Fibroblast of skin of back (primary cell): ENCODE measurements at regions not wholly inside any gene's neighbourhood (a gene's known extent, or its start where the extent isn't known, plus 50 kb on each side); places are given as distances from the start of the nearest gene placed in this dataset.

Experiments
- DNase-seq: peaks from one replicate; pipeline ENCODE4 v3.0.0-alpha.2; 2013

DNA sequence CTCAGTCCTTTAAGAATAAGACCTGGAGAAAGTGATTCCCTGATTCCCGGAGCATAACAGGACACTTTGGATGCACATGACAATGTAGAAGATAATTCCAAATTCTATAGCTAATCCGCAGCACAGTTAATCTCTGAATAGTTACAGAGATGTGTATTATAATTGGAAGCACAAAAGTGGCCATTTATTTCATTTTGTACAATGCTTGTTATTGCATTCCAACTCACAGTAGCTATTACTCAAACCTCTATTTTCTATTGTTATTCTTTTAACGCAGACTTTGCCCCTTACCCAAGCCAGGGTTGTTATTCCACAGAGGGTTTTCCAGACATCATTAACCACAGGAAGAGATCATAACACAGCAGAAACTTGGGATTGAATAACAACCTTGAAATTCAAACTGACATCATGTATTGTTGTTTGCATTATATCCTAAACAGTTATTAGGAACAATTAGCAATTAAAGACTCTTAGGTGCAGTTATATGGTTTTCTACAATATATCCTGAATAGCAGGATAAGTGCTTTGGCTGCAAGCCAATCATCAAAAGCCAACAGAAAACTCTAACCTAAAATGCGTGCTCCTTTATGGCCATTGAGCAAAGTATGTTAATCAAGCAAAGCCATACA, 984.0 kb upstream of the TENM3 start:
- DNase-seq, result no peak

GRCh38 chr4:181261279-181261678, 981.9 kb upstream of the TENM3 start:
- DNase-seq, result peak; percentile 15

DNA sequence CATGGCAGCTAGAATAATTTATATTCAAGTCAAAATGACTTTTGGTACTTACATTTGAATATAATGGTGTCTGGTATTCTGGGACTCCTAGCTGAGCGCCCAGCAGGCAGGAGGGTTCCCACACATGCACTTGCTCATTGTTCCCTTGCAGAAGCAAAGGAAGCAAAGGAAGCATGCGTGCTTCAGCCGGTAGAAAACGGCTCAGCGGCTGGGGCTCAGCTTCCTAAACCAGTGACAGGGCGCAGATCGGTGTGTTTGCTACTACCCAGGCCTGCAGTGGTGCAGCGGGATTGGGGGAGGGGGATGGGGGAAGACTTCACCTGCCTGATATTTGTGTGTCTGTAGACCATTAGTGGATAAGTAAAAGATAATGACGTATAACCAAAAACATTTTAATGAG, 978.3 kb upstream of the TENM3 start:
- no peak for DNase-seq

DNA sequence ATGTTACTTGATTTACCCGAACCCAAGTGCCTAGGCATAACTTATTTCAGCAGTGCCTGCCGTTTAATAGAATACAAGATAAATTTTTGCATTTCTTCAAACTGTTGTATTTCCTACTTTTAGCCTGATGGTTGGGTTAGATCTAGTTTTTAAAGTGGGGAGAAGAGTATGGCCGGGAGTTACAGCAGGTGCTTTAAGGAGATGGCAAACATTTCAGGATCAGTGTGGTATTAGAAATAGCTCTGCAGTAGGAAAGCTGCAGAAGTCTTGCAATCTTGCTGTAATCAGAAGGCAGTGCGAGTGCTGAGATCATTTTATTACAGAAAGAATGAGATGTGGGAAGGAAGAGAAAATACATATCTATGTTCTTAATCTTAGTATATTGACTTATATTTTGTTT, 977.8 kb upstream of the TENM3 start:
- DNase-seq, result no peak

DNA sequence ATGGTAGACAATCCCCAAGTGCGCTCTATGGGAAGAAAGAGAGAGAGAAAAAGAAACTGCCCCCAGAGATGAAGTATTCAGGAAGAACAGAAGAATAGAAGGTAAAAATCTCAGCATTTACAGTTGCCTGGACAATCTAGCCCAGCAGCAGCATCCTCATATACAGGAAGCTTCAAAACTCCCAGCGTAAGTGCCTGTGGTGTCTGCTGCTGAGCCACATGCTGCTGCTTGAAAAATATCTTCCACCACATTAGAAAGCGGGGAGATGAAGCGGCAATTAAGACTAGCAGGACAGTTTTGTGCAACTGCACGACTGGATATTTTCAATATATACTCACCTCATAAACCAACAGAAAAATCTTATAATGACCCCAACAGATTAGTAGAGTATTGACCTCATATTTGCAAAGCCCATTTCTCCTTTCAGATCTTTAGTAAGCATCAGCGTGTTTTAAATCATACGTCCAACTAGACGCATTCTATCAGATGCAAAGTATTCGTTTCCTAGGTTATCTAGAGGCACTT, 972.0 kb upstream of the TENM3 start:
- DNase-seq, result no peak

GRCh38 chr4:181272422-181272821, 970.8 kb upstream of the TENM3 start:
- DNase-seq, result no peak

DNA sequence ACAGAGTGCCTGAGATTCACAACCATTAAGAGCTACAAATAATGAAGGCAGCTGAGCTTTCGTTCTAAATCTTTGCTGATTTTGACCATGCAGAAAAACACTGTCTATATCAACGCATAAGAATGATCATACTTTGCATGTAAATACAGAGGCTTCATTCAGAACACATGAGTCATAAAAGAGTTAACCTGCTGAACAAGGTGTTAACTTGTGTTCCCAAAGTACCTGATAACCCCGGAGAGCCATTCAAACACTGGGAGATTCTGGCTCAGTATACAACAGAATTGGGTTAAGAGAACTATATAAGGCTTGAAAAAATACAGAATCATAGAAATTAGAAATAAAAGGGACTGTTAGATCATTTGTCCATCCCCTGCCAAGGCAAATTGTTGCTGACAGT, 964.3 kb upstream of the TENM3 start:
- no peak for DNase-seq

DNA sequence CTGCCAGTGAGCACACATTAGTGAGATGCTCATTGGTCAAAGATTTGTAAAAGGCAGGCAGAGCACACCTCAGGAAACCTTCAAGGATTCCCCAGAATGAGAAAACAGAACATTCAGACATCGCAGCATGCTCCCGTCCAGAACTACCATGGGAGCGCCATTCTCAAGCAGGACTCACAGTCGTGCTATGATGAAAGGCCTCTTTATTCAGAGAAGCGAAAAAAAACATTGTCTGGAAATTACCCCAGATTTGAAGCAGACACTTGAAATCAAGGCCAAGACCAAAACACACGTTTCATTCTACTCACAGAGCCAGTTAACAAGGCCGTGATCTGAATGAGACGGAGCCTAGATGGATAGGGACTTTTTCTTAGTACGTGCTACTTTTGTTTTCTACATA, 961.8 kb upstream of the TENM3 start:
- no peak for DNase-seq

DNA sequence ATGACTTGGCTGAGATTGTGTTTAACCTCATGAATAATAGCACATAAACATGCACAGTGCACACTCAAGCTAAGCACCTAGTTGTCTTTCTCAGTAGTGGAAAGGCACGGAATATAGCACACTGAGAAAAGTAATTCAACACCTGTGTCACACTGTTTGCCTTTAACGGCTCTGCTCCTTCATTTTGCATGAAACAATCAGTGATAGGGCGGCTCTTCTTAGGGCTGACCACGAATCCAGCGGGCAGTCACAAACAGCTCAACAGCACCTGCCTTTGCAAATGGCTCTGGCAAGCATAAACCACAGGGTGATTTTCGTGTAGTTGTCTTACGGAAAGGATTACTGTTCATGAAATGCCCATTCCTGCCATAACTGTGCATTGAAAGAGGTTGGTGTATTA, 954.0 kb upstream of the TENM3 start:
- DNase-seq, result no peak

DNA sequence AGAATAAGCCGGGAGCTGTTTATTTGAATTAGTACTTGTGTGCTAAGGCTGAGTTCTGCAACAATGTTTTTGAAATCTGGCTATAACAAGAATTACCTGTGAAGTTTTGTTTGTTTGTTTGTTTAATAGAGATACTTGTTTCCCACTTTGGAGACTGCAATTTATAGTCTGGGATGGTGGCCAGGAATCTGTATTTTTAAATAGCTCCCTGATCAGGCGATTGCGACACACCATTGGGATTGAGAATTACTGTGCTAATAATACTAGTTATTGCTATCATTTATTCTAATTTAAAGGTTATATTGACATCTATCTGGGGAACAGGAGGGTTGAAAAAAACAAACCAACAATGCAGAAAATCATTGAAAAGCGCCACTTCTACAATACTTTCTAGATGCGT, 951.6 kb upstream of the TENM3 start:
- DNase-seq, result no peak

- no peak for DNase-seq
These were observed 950.2 kb upstream of the TENM3 start for GRCh38 chr4:181293014-181293413.

GRCh38 chr4:181293541-181293940, 949.7 kb upstream of the TENM3 start:
- DNase-seq, result no peak

GRCh38 chr4:181294421-181294820, 948.8 kb upstream of the TENM3 start:
- no peak for DNase-seq

DNA sequence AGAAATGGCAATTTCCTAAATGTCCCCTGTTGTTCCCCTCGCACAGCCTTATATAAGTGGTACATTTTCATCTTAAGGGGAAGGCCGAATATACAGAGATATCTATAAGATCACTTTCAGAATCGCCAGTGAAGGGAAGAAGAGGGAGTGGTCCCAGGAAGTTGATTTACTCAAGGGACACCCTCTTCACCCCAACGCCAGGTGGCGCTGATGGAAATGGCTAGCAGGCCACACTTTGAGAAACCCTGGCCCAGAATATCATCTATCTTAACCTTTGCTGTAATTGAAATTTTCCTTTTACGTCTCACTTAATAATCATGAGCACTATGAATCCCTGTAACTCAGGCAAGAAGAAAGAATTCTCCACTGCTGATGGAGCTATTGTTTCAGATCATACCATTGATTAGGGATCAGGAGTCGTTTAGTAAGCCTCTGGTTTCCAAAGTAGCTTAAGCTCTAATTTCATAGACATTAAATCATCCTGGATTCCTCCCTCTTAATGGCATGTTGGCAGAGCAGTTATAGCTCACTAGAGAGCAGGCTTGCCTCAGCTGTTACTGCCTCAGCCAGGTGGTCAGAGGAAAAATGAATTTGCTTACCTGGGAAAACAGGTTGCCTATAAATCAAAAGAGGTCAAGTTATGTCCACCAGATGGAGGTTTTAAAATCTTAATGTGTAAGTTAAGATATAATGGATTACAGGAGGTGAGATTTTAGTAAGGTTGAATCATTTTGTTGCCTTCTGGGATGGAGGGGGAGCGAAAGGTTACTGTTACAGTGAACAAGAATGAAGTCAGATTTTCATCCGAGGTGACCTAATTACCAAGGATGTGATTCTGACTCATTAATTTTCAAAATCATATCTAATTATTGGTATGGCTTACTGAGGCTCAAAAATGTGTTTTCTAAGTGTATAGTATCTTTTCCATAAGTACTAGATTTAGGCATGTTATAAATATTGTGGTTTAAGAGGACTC, 941.2 kb upstream of the TENM3 start:
- DNase-seq, result peak; percentile 27

DNA sequence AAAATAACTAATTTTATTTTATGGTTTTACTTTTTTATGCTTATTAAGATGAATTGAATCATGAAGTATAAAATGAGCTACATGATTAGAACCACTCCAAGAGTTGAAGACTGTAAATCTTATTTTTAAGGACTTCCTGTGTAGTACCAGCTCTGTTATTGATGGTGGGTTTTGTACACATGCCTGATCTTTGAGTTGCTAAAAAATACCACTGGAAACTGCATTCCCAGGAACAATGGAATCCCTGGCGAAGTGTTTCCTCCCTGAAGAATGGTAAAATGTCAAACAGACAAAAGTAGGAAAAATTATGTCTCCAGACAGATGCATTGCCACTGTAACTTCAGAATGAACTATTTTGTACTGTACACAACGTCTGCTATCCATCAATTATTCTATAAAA, 935.4 kb upstream of the TENM3 start:
- DNase-seq, result no peak

DNA sequence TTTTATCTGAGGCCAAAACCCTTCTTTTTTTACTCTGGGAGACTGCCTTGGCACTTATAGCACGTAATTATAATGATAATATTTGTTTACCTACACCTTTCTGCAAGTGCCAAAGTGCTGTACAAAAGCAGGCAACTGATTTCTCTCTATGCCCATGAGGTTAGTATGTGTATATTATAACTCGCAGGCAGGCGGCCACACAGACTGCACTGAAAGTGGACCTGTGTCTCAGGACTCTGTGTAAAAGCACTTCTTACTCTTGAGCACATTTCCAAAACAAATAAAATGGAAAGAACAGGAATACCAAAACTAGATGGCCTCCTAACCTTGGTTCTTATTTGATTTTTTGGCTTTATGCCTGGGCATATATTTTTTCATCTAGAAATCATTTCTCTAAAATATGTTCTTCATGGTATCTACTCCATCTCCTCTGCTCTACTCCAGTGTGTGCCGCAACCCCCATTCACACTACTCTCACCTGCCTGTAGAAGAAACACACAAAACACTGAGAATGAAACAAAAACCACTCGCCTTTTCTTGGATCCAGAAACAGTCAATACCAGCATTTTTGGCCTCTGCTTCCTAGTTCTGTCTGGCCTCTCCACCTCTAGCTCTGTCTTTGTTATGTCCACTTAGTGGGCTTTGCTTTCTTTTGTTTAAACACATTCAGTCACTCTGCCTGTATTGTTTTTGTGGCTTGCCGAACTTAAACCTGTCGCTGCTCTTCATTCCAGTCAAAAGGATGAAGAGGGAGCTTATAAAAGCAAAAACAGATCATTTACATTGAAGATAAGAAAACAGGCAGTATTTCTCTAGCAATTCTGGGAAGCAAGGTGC, 934.5 kb upstream of the TENM3 start:
- DNase-seq, result no peak

DNA sequence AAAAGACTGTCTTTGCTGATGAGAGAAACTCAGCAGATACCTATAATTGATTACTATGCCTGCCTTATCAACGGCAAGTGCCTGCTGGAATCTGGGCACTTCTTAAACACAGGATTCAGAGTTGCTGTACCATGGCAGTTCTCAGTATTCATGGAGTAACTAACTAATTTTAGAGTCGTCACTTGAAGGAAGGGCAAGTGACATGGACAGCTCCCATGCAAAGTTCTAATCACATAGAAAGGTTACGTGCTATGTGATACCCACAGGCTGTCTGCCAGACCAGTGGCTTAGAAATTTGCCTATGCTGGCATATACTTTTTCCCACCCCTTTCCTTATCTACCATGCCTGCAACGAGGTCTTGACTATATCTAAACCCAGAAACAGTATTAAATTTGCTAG, 931.1 kb upstream of the TENM3 start:
- no peak for DNase-seq

DNA sequence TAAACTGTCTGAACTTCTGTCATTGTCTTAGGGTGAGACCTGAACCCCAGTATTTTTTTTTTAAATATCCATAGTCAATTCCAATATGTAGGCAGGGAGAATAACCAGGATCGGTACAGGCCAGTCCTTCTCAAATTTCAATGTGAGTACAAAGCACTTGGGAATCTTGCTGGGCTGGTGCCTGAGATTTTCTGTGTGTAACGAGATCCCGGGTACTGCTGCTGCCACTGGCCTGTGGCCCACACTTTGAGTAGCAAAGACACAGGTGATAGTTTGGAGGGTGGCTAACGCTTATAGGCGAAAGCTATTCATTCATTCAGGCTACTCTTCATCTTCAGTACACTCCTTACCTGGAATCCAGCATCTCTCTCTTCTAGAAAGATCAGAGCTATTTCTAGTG, 923.6 kb upstream of the TENM3 start:
- no peak for DNase-seq

GRCh38 chr4:181323061-181323460, 920.1 kb upstream of the TENM3 start:
- DNase-seq, result no peak

GRCh38 chr4:181330654-181331201, 912.5 kb upstream of the TENM3 start:
- no peak for DNase-seq

DNA sequence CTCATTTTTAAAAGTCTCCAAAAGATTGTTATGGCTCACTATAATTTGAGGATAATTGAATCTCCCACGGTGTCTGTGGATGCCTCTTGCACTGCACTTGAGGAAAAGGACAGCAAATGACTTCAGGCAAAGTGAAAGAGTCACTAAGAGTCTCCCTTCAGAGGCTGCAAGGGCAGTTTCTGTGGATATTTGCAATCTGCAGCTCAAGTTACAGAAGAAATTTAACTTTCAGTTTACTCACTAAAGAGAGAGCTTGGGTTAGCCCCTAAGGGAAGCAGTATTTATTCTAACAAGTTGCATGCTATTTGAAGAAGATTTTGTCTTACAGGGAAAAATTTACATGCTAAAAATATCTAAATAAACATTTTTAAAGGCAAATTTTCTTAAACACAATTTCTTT, 912.0 kb upstream of the TENM3 start:
- DNase-seq, result no peak

DNA sequence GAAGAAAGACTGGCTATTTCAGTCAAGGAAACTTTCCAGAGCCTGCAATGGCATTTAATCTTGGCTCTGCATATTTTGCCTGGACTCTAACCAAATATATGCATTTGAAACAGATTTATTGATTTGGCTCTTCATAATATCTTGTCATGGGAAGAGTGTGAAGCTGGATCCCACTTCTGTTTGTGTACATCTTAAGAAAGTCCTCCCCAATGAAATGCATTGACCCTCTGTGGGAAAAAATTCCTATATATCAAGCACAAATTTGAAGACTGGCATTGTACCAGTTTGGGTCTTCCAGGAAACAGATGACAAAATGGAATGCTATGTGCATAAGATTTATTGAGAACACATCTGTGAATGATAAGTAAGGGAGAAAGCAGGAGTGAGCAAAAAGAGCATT, 897.3 kb upstream of the TENM3 start:
- DNase-seq, result peak; percentile 1
